ENCODE measurements at regions not wholly inside any gene's neighbourhood (a gene's known extent, or its start where the extent isn't known, plus 50 kb on each side); places are given as distances from the start of the nearest gene placed in this dataset.

GRCh38 chr6:138572885-138573284, 73.6 kb upstream of the NHSL1 start:
- TF ChIP-seq RCOR1 (conservative IDR thresholded peaks at IDR 0.05; ENCODE audit: low read depth, low read length), result no peak
- no peak overlapping the region for H3K9ac ChIP-seq (ENCODE audit: control insufficient read depth, insufficient read depth, low read length)
- no peak overlapping the region for H2AFZ ChIP-seq (ENCODE audit: control insufficient read depth, low read depth, low read length)
- RAD21 ChIA-PET (ENCODE audit: unreplicated experiment), result no interaction called here
- no peak overlapping the region for H3K4me3 ChIP-seq
- peaks cover 0 to 2% of the 10 kb centered on the region in 2 experiments; a peak in 1 of 4 replicates for H3K27me3 ChIP-seq (replicated peaks in 1 of 2; ENCODE audit: control insufficient read depth in 2 of 2, insufficient read depth in 2 of 2, low read length in 1 of 2)
- WGBS (ENCODE audit: insufficient coverage, insufficient replicate concordance, low lambda C conversion rate, missing lambda C conversion rate), result 36% methylated on average over 6 of the region's 6 CpGs
- H3K27ac ChIP-seq (ENCODE audit: control insufficient read depth, insufficient read depth), result no peak overlapping the region
- POLR2A ChIA-PET, result no interaction called here
- DNase-seq (ENCODE audit: low read depth, low spot score) (no peak), FAIRE-seq (no peak), ATAC-seq (no peak)
- in situ Hi-C loops (cut with MboI) (no loop called here), intact Hi-C loops (cut with micrococcal nuclease; ENCODE audit: unreplicated experiment) (no loop called here)
- no peaks in the 10 kb centered on the region for H3K9me3 ChIP-seq (replicated peaks; ENCODE audit: control insufficient read depth, insufficient read depth, low read length)
- SMC1A ChIA-PET (ENCODE audit: uncharacterized antibody, unreplicated experiment), result interaction anchor here (0.9 to 1.1 kb wide), 2 partner anchors 16 to 64 kb away, joined by 3 to 5 read pairs; no protein-coding TSS in a partner anchor
- no peaks in the 10 kb centered on the region for H3K36me3 ChIP-seq (ENCODE audit: control insufficient read depth in 2 of 2, insufficient read depth in 2 of 2, low read length in 1 of 2)
- no peaks in the 10 kb centered on the region; the same call in 1 of the 2 replicates for H3K4me1 ChIP-seq (ENCODE audit: control insufficient read depth, insufficient read depth, low read length)
- H3K79me2 ChIP-seq (ENCODE audit: control insufficient read depth, insufficient read depth, low read length), result no peaks in the 10 kb centered on the region
- no TSS peak for BruUV-seq (replicated peaks)
- CTCF ChIA-PET, result interaction anchor here (1.0 kb wide), 1 partner anchor 12 kb away, joined by 4 read pairs; no protein-coding TSS in a partner anchor
- H4K20me1 ChIP-seq (ENCODE audit: control insufficient read depth, insufficient read depth), result no peaks in the 10 kb centered on the region
- no peak overlapping the region for H3K4me2 ChIP-seq (ENCODE audit: control insufficient read depth, insufficient read depth)

- ChIA-PET CTCF (interaction anchor here (1.1 to 1.8 kb wide), 5 partner anchors 10 to 191 kb away, joined by 3 to 8 read pairs (median 7); no protein-coding TSS in a partner anchor), SMC1A (ENCODE audit: uncharacterized antibody, unreplicated experiment) (interaction anchor here (0.9 to 2.1 kb wide), 5 partner anchors 8 to 197 kb away, joined by 4 to 6 read pairs (median 5); no protein-coding TSS in a partner anchor), RAD21 (ENCODE audit: unreplicated experiment) (interaction anchor here (0.6 to 1.3 kb wide), 2 partner anchors 10 to 67 kb away, joined by 4 read pairs; no protein-coding TSS in a partner anchor), POLR2A (no interaction called here)
- Histone ChIP-seq H3K4me1 (ENCODE audit: control insufficient read depth, insufficient read depth, low read length) (no peaks in the 10 kb centered on the region; the same call in 1 of the 2 replicates), H4K20me1 (ENCODE audit: control insufficient read depth, insufficient read depth) (no peaks in the 10 kb centered on the region), H2AFZ (ENCODE audit: control insufficient read depth, low read depth, low read length) (no peak overlapping the region), H3K4me2 (ENCODE audit: control insufficient read depth, insufficient read depth) (no peak overlapping the region), H3K9me3 (replicated peaks; ENCODE audit: control insufficient read depth, insufficient read depth, low read length) (no peaks in the 10 kb centered on the region), H3K9ac (ENCODE audit: control insufficient read depth, insufficient read depth, low read length) (no peak overlapping the region), H3K36me3 (ENCODE audit: control insufficient read depth in 2 of 2, insufficient read depth in 2 of 2, low read length in 1 of 2) (no peaks in the 10 kb centered on the region), H3K27me3 (replicated peaks in 1 of 2; ENCODE audit: control insufficient read depth in 2 of 2, insufficient read depth in 2 of 2, low read length in 1 of 2) (peaks cover 0 to 2% of the 10 kb centered on the region in 2 experiments; a peak in 1 of 4 replicates), H3K4me3 (no peak overlapping the region), H3K79me2 (ENCODE audit: control insufficient read depth, insufficient read depth, low read length) (no peaks in the 10 kb centered on the region), H3K27ac (ENCODE audit: control insufficient read depth, insufficient read depth) (no peak overlapping the region)
- intact Hi-C loops (cut with micrococcal nuclease; ENCODE audit: unreplicated experiment), result no loop called here
- no peak for ATAC-seq
- BruUV-seq (replicated peaks), result no TSS peak
- no peak for FAIRE-seq
- no peak for DNase-seq (ENCODE audit: low read depth, low spot score)
- WGBS (ENCODE audit: insufficient coverage, insufficient replicate concordance, low lambda C conversion rate, missing lambda C conversion rate), result 41% methylated on average over 4 of the region's 4 CpGs
- in situ Hi-C loops (cut with MboI), result no loop called here
- TF ChIP-seq ZNF24 (IDR thresholded peaks at IDR 0.05), result no peak
- TF ChIP-seq RAD21 (IDR thresholded peaks at IDR 0.05; ENCODE audit: insufficient read depth, low read depth, low read length), result no peak
- no peak for TF ChIP-seq ZNF207 (IDR thresholded peaks at IDR 0.05; ENCODE audit: borderline replicate concordance)
- no peak for TF ChIP-seq TARDBP (IDR thresholded peaks at IDR 0.05; ENCODE audit: borderline replicate concordance)
- no peak for TF ChIP-seq ZZZ3 (IDR thresholded peaks at IDR 0.05; ENCODE audit: control insufficient read depth, insufficient read length, low read depth)
- no peak for TF ChIP-seq EZH2 (IDR thresholded peaks at IDR 0.05; ENCODE audit: borderline replicate concordance, control insufficient read depth, low read depth, low read length)
- TF ChIP-seq FOXM1 (IDR thresholded peaks at IDR 0.05; ENCODE audit: low read depth, low read length), result no peak
- TF ChIP-seq MYB (IDR thresholded peaks at IDR 0.05; ENCODE audit: borderline replicate concordance, low read depth, low read length), result no peak
- TF ChIP-seq ATF7 (IDR thresholded peaks at IDR 0.05; ENCODE audit: low read depth), result no peak
- TF ChIP-seq POLR2AphosphoS5 (IDR thresholded peaks at IDR 0.05; ENCODE audit: low read length), result no peak
- TF ChIP-seq, protein P1, sequence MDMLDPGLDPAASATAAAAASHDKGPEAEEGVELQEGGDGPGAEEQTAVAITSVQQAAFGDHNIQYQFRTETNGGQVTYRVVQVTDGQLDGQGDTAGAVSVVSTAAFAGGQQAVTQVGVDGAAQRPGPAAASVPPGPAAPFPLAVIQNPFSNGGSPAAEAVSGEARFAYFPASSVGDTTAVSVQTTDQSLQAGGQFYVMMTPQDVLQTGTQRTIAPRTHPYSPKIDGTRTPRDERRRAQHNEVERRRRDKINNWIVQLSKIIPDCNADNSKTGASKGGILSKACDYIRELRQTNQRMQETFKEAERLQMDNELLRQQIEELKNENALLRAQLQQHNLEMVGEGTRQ (IDR thresholded peaks at IDR 0.05; ENCODE audit: borderline replicate concordance, low read depth, low read length), result no peak
- TF ChIP-seq ZBED1 (IDR thresholded peaks at IDR 0.05; ENCODE audit: borderline replicate concordance), result no peak
- no peak for TF ChIP-seq NFXL1 (IDR thresholded peaks at IDR 0.05; ENCODE audit: borderline replicate concordance)
- TF ChIP-seq, protein P2, sequence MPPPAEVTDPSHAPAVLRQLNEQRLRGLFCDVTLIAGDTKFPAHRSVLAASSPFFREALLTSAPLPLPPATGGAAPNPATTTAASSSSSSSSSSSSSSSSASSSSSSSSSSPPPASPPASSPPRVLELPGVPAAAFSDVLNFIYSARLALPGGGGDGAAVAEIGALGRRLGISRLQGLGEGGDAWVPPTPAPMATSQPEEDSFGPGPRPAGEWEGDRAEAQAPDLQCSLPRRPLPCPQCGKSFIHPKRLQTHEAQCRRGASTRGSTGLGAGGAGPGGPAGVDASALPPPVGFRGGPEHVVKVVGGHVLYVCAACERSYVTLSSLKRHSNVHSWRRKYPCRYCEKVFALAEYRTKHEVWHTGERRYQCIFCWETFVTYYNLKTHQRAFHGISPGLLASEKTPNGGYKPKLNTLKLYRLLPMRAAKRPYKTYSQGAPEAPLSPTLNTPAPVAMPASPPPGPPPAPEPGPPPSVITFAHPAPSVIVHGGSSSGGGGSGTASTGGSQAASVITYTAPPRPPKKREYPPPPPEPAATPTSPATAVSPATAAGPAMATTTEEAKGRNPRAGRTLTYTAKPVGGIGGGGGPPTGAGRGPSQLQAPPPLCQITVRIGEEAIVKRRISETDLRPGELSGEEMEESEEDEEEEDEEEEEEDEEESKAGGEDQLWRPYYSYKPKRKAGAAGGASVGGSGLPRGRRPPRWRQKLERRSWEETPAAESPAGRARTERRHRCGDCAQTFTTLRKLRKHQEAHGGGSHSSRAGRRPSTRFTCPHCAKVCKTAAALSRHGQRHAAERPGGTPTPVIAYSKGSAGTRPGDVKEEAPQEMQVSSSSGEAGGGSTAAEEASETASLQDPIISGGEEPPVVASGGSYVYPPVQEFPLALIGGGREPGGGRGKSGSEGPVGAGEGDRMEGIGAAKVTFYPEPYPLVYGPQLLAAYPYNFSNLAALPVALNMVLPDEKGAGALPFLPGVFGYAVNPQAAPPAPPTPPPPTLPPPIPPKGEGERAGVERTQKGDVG (CRISPR knock-in tag; IDR thresholded peaks at IDR 0.05), result no peak
Observed at GRCh38 chr6:138575257-138575656, 76.0 kb upstream of the NHSL1 start.

All from GM12878 (cell line).